Thymus (tissue), 11 donors: ENCODE measurements at regions not wholly inside any gene's neighbourhood (a gene's known extent, or its start where the extent isn't known, plus 50 kb on each side); places are given as distances from the start of the nearest gene placed in this dataset.

Experiments used
- DNase-seq, 9 donors: peaks; one replicate each; pipeline ENCODE4 v3.0.0-alpha.2; 2013; ENCODE audit warnings: low spot score in 9 of 9, low read depth in 6 of 9, missing footprints in 1 of 9
- H3K27ac ChIP-seq, 2 donors: one replicate each; pipeline ENCODE4 v1.5.1; 2013; ENCODE audit warnings: control low read depth in 1 of 2, low read depth in 1 of 2, low read length in 1 of 2, mild to moderate bottlenecking in 1 of 2, moderate library complexity in 1 of 2
- H3K27me3 ChIP-seq, 2 donors: one replicate each; pipeline ENCODE4 v1.5.1; 2013; ENCODE audit warnings: low read length in 1 of 2; ENCODE audit not compliant: control insufficient read depth in 2 of 2, insufficient read depth in 1 of 2
- H3K36me3 ChIP-seq, 2 donors: one replicate each; pipeline ENCODE4 v1.5.1; 2013; ENCODE audit warnings: low read length in 1 of 2, mild to moderate bottlenecking in 1 of 2, moderate library complexity in 1 of 2; ENCODE audit not compliant: control insufficient read depth in 2 of 2, insufficient read depth in 2 of 2
- H3K4me1 ChIP-seq, 2 donors: one replicate each; pipeline ENCODE4 v1.5.1; 2013; ENCODE audit warnings: low read length in 2 of 2; ENCODE audit not compliant: control insufficient read depth in 2 of 2, insufficient read depth in 2 of 2
- H3K4me3 ChIP-seq, 2 donors: one replicate each; pipeline ENCODE4 v1.5.1; 2013; ENCODE audit warnings: low read length in 2 of 2, control low read depth in 1 of 2, mild to moderate bottlenecking in 1 of 2
- H3K9me3 ChIP-seq, 2 donors: one replicate each; pipeline ENCODE4 v1.5.1; 2013; ENCODE audit warnings: low read length in 1 of 2, mild to moderate bottlenecking in 1 of 2; ENCODE audit not compliant: control insufficient read depth in 2 of 2, insufficient read depth in 1 of 2
- WGBS: extraction: QIAGEN DNeasy Blood & Tissue Kit; methylation state at CpG from one replicate; pipeline ENCODE4 v1.1.7; 2013; 5-methylcytosine and 5-hydroxymethylcytosine counted together
- donor health status: healthy.

- WGBS = 77% methylated on average over 4 of the region's 4 CpGs
Measured at GRCh38 chr4:189826657-189827056, 114.0 kb upstream of the FRG1 start.

GRCh38 chr4:189828081-189828697, 112.5 kb upstream of the FRG1 start:
- DNase-seq = no peak
- 83% methylated on average over 7 of the region's 7 CpGs for WGBS

More at GRCh38 chr4:189826657-189827056, 114.0 kb upstream of the FRG1 start:
- Histone ChIP-seq H3K27ac (no peak overlapping the region), H3K27me3 (no peaks in the 10 kb centered on the region), H3K4me3 (no peak overlapping the region), H3K9me3 (no peaks in the 10 kb centered on the region), H3K36me3 (no peaks in the 10 kb centered on the region), H3K4me1 (no peaks in the 10 kb centered on the region)
- DNase-seq = no peak

GRCh38 chr4:189832528-189832927, 108.1 kb upstream of the FRG1 start:
- H3K36me3 ChIP-seq = no peaks in the 10 kb centered on the region
- H3K9me3 ChIP-seq = peaks cover 0 to 12% of the 10 kb centered on the region in 2 donors
- WGBS = 89% methylated on average over 6 of the region's 6 CpGs
- H3K27ac ChIP-seq = no peak overlapping the region
- no peaks in the 10 kb centered on the region for H3K27me3 ChIP-seq
- H3K4me3 ChIP-seq = no peak overlapping the region
- no peaks in the 10 kb centered on the region for H3K4me1 ChIP-seq
- DNase-seq = no peak

More at GRCh38 chr4:189828081-189828697, 112.5 kb upstream of the FRG1 start:
- Histone ChIP-seq H3K9me3 (no peaks in the 10 kb centered on the region), H3K4me3 (no peak overlapping the region), H3K27me3 (no peaks in the 10 kb centered on the region), H3K27ac (no peak overlapping the region), H3K36me3 (no peaks in the 10 kb centered on the region), H3K4me1 (no peaks in the 10 kb centered on the region)

- Histone ChIP-seq H3K9me3 (peaks cover 0 to 12% of the 10 kb centered on the region in 2 donors), H3K4me1 (no peaks in the 10 kb centered on the region), H3K27ac (no peak overlapping the region), H3K27me3 (no peaks in the 10 kb centered on the region), H3K36me3 (no peaks in the 10 kb centered on the region), H3K4me3 (no peak overlapping the region)
- DNase-seq = no peak
- WGBS = 89% methylated on average over 4 of the region's 4 CpGs
Measured at GRCh38 chr4:189834616-189835015, 106.1 kb upstream of the FRG1 start.

GRCh38 chr4:189835505-189835904, 105.2 kb upstream of the FRG1 start:
- Histone ChIP-seq H3K9me3 (peaks cover 0 to 12% of the 10 kb centered on the region in 2 donors), H3K36me3 (no peaks in the 10 kb centered on the region), H3K27me3 (no peaks in the 10 kb centered on the region), H3K4me3 (no peak overlapping the region), H3K4me1 (no peaks in the 10 kb centered on the region), H3K27ac (no peak overlapping the region)
- peak in 1 of 9 donors; percentile 13 for DNase-seq
- WGBS = 86% methylated on average over 1 of the region's 1 CpG

GRCh38 chr4:189837471-189837870, 103.2 kb upstream of the FRG1 start:
- no peaks in the 10 kb centered on the region for H3K36me3 ChIP-seq
- H3K4me3 ChIP-seq = no peak overlapping the region
- H3K27me3 ChIP-seq = no peaks in the 10 kb centered on the region
- no peak overlapping the region for H3K27ac ChIP-seq
- 79% methylated on average over 5 of the region's 5 CpGs for WGBS
- H3K4me1 ChIP-seq = no peaks in the 10 kb centered on the region
- DNase-seq = no peak
- H3K9me3 ChIP-seq = peaks cover 0 to 12% of the 10 kb centered on the region in 2 donors

GRCh38 chr4:189838821-189839497, 101.7 kb upstream of the FRG1 start:
- DNase-seq = no peak
- 84% methylated on average over 16 of the region's 16 CpGs for WGBS
- Histone ChIP-seq H3K4me1 (no peaks in the 10 kb centered on the region), H3K27me3 (no peaks in the 10 kb centered on the region), H3K36me3 (no peaks in the 10 kb centered on the region), H3K4me3 (no peak overlapping the region), H3K27ac (peak overlapping the region in 1 of 2 donors; percentile 32), H3K9me3 (peaks cover 0 to 12% of the 10 kb centered on the region in 2 donors)

- DNase-seq = no peak
- WGBS = 96% methylated on average over 5 of the region's 5 CpGs
- no peak overlapping the region for H3K27ac ChIP-seq
- no peaks in the 10 kb centered on the region for H3K27me3 ChIP-seq
- H3K4me1 ChIP-seq = no peaks in the 10 kb centered on the region
- peaks cover 0 to 12% of the 10 kb centered on the region in 2 donors for H3K9me3 ChIP-seq
- no peak overlapping the region for H3K4me3 ChIP-seq
- no peaks in the 10 kb centered on the region for H3K36me3 ChIP-seq
Measured at GRCh38 chr4:189840356-189840755, 100.3 kb upstream of the FRG1 start.

GRCh38 chr4:189843413-189844009, 97.2 kb upstream of the FRG1 start:
- no peak overlapping the region for H3K4me3 ChIP-seq
- peaks cover 2 to 18% of the 10 kb centered on the region in 2 donors for H3K9me3 ChIP-seq
- no peak for DNase-seq
- H3K27me3 ChIP-seq = no peaks in the 10 kb centered on the region
- H3K36me3 ChIP-seq = no peaks in the 10 kb centered on the region
- no peaks in the 10 kb centered on the region for H3K4me1 ChIP-seq
- 88% methylated on average over 10 of the region's 10 CpGs for WGBS
- peak overlapping the region in 1 of 2 donors; percentile 36 for H3K27ac ChIP-seq
